ENCODE measurements at regions not wholly inside any gene's neighbourhood (a gene's known extent, or its start where the extent isn't known, plus 50 kb on each side); places are given as distances from the start of the nearest gene placed in this dataset.
"Not testable (repeated sequence)": the region's sequence is repeated elsewhere in the genome, so short reads cannot be mapped to it uniquely, and the experiment has no call there.

DNA sequence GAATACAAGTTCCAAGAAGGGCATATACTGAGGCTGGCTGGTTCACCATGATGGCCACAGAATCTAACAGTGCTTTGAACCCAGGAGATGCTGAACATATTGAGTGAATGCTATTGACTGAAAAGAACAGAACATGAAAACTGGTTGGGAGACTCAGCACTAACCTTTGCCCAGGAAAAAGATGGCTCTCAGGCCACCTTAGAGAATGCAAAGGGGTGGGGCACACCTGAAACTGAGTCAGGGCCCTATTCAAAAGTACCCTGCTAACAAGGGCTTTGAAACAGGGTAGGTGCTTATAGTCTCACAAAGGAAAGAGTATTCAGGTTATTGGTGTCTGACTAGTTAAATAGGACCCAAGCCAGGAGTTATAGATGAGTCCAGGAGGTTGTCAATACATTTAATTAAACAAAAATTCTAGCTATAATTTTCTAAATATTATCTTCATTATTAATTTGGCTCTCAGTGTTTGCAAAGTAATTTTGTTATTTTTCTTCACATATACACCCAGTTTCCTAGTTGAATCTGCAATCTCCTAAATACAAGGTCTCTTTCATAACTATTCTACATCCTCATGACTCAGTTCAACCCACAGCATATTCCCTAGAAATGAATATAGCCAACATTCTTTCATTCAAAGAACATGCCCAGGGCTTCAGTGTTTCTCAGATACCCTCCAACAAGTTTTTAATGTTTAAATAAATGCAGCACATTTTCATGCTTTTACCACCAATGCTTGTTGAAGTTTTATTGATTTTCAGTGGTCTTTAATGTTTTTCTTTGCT lies 144.2 kb upstream of the RAPGEF2 start:
- no peak for TF ChIP-seq CTCF (IDR thresholded peaks at IDR 0.05; ENCODE audit: extremely low read depth, missing control alignments)
- DNase-seq (ENCODE audit: low spot score), result no peak

- no peak for DNase-seq (ENCODE audit: low spot score)
- TF ChIP-seq CTCF (IDR thresholded peaks at IDR 0.05; ENCODE audit: extremely low read depth, missing control alignments), result no peak
These were observed 140.5 kb upstream of the RAPGEF2 start for GRCh38 chr4:158962393-158962792.

GRCh38 chr4:158963282-158963681 lies 139.6 kb upstream of the RAPGEF2 start:
- DNase-seq (ENCODE audit: low spot score), result not testable (repeated sequence)

DNA sequence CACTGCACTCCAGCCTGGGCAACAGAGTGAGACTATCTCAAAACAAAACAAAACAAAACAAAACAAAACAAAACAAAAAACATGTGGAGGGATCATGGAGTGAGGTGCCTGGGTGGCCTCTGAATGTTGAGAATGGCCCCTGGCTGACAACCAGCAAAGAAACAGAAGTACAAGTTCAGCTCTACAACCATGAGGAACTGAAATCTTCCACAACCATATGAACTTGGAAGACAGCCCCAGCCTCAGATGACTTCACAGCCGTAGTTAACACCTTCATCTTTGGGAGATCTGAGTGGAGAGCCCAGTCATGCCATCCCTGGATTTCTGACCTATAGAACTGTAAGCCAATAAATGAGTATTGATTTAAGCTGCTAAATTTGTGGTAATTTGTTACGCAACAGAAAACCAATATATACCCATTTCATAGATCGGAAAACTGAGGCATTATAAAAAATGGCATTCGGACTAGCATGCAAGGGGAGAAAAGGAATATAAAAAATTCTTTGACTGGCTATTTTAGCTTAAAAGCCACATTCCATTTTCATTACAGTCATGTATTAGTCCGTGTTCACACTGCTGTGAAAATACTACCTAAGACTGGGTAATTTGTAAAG lies 138.7 kb upstream of the RAPGEF2 start:
- no peak for TF ChIP-seq CTCF (IDR thresholded peaks at IDR 0.05; ENCODE audit: extremely low read depth, missing control alignments)
- DNase-seq (ENCODE audit: low spot score), result no peak

DNA sequence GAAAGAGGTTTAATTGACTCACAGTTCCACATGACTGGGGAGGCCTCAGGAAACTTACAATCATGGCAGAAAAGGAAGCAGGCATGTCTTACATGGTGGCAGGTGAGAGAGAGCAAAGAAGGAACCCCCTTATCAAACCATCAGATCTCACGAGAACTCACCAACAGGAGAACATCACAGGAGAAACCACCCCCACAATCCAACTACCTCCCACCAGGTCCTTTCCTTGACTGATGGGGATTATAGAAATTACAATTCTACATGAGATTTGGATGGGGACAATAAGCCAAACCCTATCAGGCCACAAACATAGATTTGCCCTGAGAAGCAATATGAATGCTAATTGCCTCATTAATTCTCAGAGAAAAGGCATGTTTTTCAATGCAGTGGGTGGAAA lies 138.2 kb upstream of the RAPGEF2 start:
- TF ChIP-seq CTCF (IDR thresholded peaks at IDR 0.05; ENCODE audit: extremely low read depth, missing control alignments), result no peak
- DNase-seq (ENCODE audit: low spot score), result no peak

DNA sequence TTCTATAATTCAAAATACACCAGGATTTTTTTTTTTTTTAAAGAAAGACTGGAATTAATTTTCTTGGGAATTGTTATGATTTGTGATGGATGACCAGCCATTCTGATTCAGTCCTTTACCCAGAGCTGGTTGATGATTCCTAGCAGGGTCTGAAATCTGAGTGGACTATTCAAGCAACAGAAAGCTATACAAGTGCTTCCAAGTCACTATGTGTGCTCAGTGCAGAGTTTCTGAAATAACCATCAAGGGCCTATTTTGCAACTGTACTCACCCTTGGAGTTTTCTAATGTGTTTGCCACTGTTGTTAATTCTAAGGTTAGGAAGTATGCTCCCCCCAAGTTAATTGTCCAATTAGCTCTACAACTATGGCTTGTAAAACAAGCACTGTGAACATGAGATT lies 137.7 kb upstream of the RAPGEF2 start:
- TF ChIP-seq CTCF (IDR thresholded peaks at IDR 0.05; ENCODE audit: extremely low read depth, missing control alignments), result no peak
- no peak for DNase-seq (ENCODE audit: low spot score)

GRCh38 chr4:158966091-158966490 lies 136.8 kb upstream of the RAPGEF2 start:
- DNase-seq (ENCODE audit: low spot score), result no peak

More at GRCh38 chr4:158966091-158966490, 136.8 kb upstream of the RAPGEF2 start:
- no peak for TF ChIP-seq CTCF (IDR thresholded peaks at IDR 0.05; ENCODE audit: extremely low read depth, missing control alignments)

All from GM20000 (cell line).